ENCODE measurements at regions not wholly inside any gene's neighbourhood (a gene's known extent, or its start where the extent isn't known, plus 50 kb on each side); places are given as distances from the start of the nearest gene placed in this dataset.

- no peak for TF ChIP-seq ETS1 (IDR thresholded peaks at IDR 0.05)
- no peak for TF ChIP-seq EZH2 (IDR thresholded peaks at IDR 0.05; ENCODE audit: low read depth, unreplicated experiment)
- TF ChIP-seq JUNB (IDR thresholded peaks at IDR 0.05; ENCODE audit: unreplicated experiment), result no peak
- no peak for TF ChIP-seq EZH2phosphoT487 (IDR thresholded peaks at IDR 0.05; ENCODE audit: unreplicated experiment)
- TF ChIP-seq ZNF114 (CRISPR knock-in tag; IDR thresholded peaks at IDR 0.05), result no peak
These were observed 674.6 kb upstream of the SEMA6A start (continued) for GRCh38 chr5:117249086-117249815.

DNA sequence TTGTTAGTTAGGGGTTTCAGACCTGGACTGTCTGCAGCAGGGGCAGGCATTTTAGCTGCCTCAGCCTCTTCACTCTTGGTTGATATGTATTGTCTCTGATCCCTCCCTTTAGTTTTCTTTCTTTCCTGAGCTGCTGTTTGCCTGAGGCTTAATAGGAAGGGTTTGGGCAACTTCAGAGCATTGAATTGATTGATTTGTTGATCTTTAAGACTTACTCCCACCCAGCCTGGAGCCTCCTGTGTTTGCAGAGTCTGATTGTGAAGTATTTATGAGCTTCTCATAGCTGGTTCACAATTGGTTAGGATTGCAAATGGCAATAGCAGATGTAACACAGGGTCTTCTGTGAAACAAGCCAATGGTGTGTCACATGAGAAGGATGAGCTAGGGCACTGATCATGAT is 671.8 kb upstream of the SEMA6A start:
- H3K27ac ChIP-seq (ENCODE audit: low read depth), result no peak overlapping the region
- no peak for DNase-seq (ENCODE audit: low spot score)
- TF ChIP-seq POLR2AphosphoS5 (IDR thresholded peaks at IDR 0.05; ENCODE audit: low read depth) (no peak), ZNF462 (CRISPR knock-in tag; IDR thresholded peaks at IDR 0.05) (no peak), EZH2 (IDR thresholded peaks at IDR 0.05; ENCODE audit: low read depth, unreplicated experiment) (no peak), ETS1 (IDR thresholded peaks at IDR 0.05) (no peak), JUNB (IDR thresholded peaks at IDR 0.05; ENCODE audit: unreplicated experiment) (no peak), ZNF331 (CRISPR knock-in tag; IDR thresholded peaks at IDR 0.05; ENCODE audit: low read depth) (no peak), CTCF (conservative IDR thresholded peaks at IDR 0.05; ENCODE audit: low read depth in 2 of 2) (no peak)
- TF ChIP-seq, protein P1, sequence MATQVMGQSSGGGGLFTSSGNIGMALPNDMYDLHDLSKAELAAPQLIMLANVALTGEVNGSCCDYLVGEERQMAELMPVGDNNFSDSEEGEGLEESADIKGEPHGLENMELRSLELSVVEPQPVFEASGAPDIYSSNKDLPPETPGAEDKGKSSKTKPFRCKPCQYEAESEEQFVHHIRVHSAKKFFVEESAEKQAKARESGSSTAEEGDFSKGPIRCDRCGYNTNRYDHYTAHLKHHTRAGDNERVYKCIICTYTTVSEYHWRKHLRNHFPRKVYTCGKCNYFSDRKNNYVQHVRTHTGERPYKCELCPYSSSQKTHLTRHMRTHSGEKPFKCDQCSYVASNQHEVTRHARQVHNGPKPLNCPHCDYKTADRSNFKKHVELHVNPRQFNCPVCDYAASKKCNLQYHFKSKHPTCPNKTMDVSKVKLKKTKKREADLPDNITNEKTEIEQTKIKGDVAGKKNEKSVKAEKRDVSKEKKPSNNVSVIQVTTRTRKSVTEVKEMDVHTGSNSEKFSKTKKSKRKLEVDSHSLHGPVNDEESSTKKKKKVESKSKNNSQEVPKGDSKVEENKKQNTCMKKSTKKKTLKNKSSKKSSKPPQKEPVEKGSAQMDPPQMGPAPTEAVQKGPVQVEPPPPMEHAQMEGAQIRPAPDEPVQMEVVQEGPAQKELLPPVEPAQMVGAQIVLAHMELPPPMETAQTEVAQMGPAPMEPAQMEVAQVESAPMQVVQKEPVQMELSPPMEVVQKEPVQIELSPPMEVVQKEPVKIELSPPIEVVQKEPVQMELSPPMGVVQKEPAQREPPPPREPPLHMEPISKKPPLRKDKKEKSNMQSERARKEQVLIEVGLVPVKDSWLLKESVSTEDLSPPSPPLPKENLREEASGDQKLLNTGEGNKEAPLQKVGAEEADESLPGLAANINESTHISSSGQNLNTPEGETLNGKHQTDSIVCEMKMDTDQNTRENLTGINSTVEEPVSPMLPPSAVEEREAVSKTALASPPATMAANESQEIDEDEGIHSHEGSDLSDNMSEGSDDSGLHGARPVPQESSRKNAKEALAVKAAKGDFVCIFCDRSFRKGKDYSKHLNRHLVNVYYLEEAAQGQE (IDR thresholded peaks at IDR 0.05; ENCODE audit: unreplicated experiment), result no peak

More for the DNA sequence above, 671.8 kb upstream of the SEMA6A start:
- ATAC-seq, result no peak
- H3K27me3 Mint-ChIP-seq (ENCODE audit: insufficient read depth, low read depth, poor library complexity), result no peaks in the 10 kb centered on the region
- Histone ChIP-seq H3K36me3 (ENCODE audit: insufficient read depth) (no peaks in the 10 kb centered on the region), H3K4me2 (no peak overlapping the region), H3K27me3 (ENCODE audit: insufficient read depth) (no peaks in the 10 kb centered on the region), H3K4me3 (no peak overlapping the region), H3K9me2 (ENCODE audit: insufficient read depth) (no peaks in the 10 kb centered on the region), H3K4me1 (ENCODE audit: insufficient read depth) (0 out of 2 replicates have a peak, but pooled peaks cover 4% of the 10 kb centered on the region), H2AFZ (peak overlapping the region; percentile 56; the same call in 1 of the 2 replicates), H3F3A (replicated peaks; ENCODE audit: low read depth) (no peaks in the 10 kb centered on the region), H4K20me1 (replicated peaks; ENCODE audit: insufficient read depth) (no peaks in the 10 kb centered on the region), H3K79me2 (replicated peaks; ENCODE audit: insufficient read depth) (no peaks in the 10 kb centered on the region)
- no peak overlapping the region for H3K27ac Mint-ChIP-seq
- peaks cover 4% of the 10 kb centered on the region; the same call in 2 of the 3 replicates for H3K4me1 Mint-ChIP-seq
- H3K9me3 Mint-ChIP-seq, result peaks cover 6% of the 10 kb centered on the region; the same call in 1 of the 3 replicates
- H3K36me3 Mint-ChIP-seq (ENCODE audit: low read depth), result no peaks in the 10 kb centered on the region
- no peak overlapping the region for H3K4me3 Mint-ChIP-seq

All from GM23338 (cell line).